HepG2 (cell line): ENCODE measurements at regions not wholly inside any gene's neighbourhood (a gene's known extent, or its start where the extent isn't known, plus 50 kb on each side); places are given as distances from the start of the nearest gene placed in this dataset.

Experiments used
- ATAC-seq: fragments of 200-7000 bp; cut with Tn5 transposase; 3 replicates; pipeline ENCODE4 v1.9.1; 2020; ENCODE audit warnings: mild to moderate bottlenecking, moderate library complexity
- BruUV-seq: library from RNA; stranded (reverse); fragments of 400-500 nt; replicated peaks from 2 replicates; lab custom pipeline; 2021; lab: Mats Ljungman, UMichigan
- CTCF ChIA-PET: fragments of 300-600 bp; formaldehyde crosslinking; extraction: SDS; loops from one replicate; lab custom pipeline; 2021; ENCODE audit warnings: low total read pairs, inconsistent platforms, low intra/inter-chr PET ratio; lab: Yijun Ruan, JAX
- POLR2A ChIA-PET: fragments of 350-600 bp; sonication (Branson Sonifier 250); formaldehyde crosslinking; loops from one replicate; lab custom pipeline; 2020; ENCODE audit warnings: antibody characterized with exemption, inconsistent platforms; lab: Yijun Ruan, JAX
- DNase-seq: peaks from one replicate; pipeline ENCODE4 v3.0.0-alpha.2; 2015; ENCODE audit warnings: low spot score
- FAIRE-seq: peaks from 3 replicates; lab custom pipeline; 2011; peaks lifted over from hg19 to GRCh38; lab: Jason Lieb, UNC
- H2AFZ ChIP-seq: one replicate; pipeline ENCODE4 v1.6.1; 2011; ENCODE audit warnings: low read length, inconsistent platforms
- H3K27ac ChIP-seq: fragments of 300-600 bp; 3 replicates; pipeline ENCODE4 v1.8.0; 2011; ENCODE audit warnings: mixed run types, mild to moderate bottlenecking, mixed read lengths, low read length, inconsistent platforms; ENCODE audit not compliant: insufficient read depth; ENCODE audit errors: extremely low read length
- H3K27me3 ChIP-seq, 2 experiments: fragments of 200-600 bp in 1 of 2; 2 replicates in 1 of 2; 3 replicates in 1 of 2; pipeline versions ENCODE4 v1.6.0 to v1.8.0; 2011; ENCODE audit warnings: low read length in 2 of 2, mild to moderate bottlenecking in 2 of 2, moderate library complexity in 2 of 2, inconsistent platforms in 1 of 2; ENCODE audit not compliant: insufficient read depth in 2 of 2, control insufficient read depth in 1 of 2
- H3K36me3 ChIP-seq, 2 experiments: fragments of 200-600 bp in 1 of 2; replicated peaks in 1 of 2; 2 replicates in 1 of 2; 3 replicates in 1 of 2; pipeline versions ENCODE4 v1.5.1 to v1.8.0; 2011; ENCODE audit warnings: low read length in 2 of 2, inconsistent platforms in 1 of 2; ENCODE audit not compliant: insufficient read depth in 2 of 2, control insufficient read depth in 1 of 2
- H3K4me1 ChIP-seq: 2 replicates; pipeline ENCODE4 v1.5.1; 2012; ENCODE audit warnings: low read length, inconsistent platforms; ENCODE audit not compliant: insufficient read depth
- H3K4me2 ChIP-seq: 2 replicates; pipeline ENCODE4 v1.6.0; 2011; ENCODE audit warnings: low read depth, low read length, inconsistent platforms
- H3K4me3 ChIP-seq, 3 experiments: fragments of 200-600 bp in 1 of 3; sonication (generic), shearing (Covaris generic) in 1 of 3; replicated peaks in 1 of 3; 2 replicates each; pipeline ENCODE4 v1.5.1; 2011 to 2016; ENCODE audit warnings: low read length in 3 of 3, inconsistent platforms in 2 of 3, low read depth in 2 of 3, mild to moderate bottlenecking in 2 of 3, control low read depth in 1 of 3, mixed read lengths in 1 of 3; ENCODE audit not compliant: insufficient read depth in 1 of 3
- H3K79me2 ChIP-seq: one replicate; pipeline ENCODE4 v1.6.1; 2011; ENCODE audit warnings: low read length, inconsistent platforms; ENCODE audit not compliant: insufficient read depth
- H3K9ac ChIP-seq: 2 replicates; pipeline ENCODE4 v1.6.0; 2011; ENCODE audit warnings: mild to moderate bottlenecking, low read depth, low read length, inconsistent platforms; ENCODE audit not compliant: insufficient read depth
- H3K9me3 ChIP-seq: 2 replicates; pipeline ENCODE4 v1.5.1; 2012; ENCODE audit warnings: mild to moderate bottlenecking, low read length
- H4K20me1 ChIP-seq: 2 replicates; pipeline ENCODE4 v1.6.0; 2011; ENCODE audit warnings: inconsistent platforms, mild to moderate bottlenecking, low read length, moderate library complexity; ENCODE audit not compliant: insufficient read depth
- BATF2 ChIP-seq: sonication (generic); formaldehyde crosslinking; IDR thresholded peaks from 2 replicates; pipeline ENCODE4 v1.8.0; 2022; ENCODE audit warnings: mild to moderate bottlenecking, missing genetic modification reagents, moderate library complexity
- CEBPZ ChIP-seq: IDR thresholded peaks from 2 replicates; pipeline ENCODE4 v1.6.1; 2012; ENCODE audit warnings: low read length, improper control_type of control experiment
- PHF21A ChIP-seq: sonication (generic); formaldehyde crosslinking; IDR thresholded peaks from 2 replicates; pipeline ENCODE4 v1.5.0; 2020; ENCODE audit warnings: mild to moderate bottlenecking, missing genetic modification reagents
- ZNF10 ChIP-seq: sonication (generic); formaldehyde crosslinking; IDR thresholded peaks from 2 replicates; pipeline ENCODE4 v1.4.0; 2020; ENCODE audit warnings: mild to moderate bottlenecking, low read depth, missing genetic modification reagents, borderline replicate concordance
- ZNF101 ChIP-seq: sonication (generic); formaldehyde crosslinking; IDR thresholded peaks from 2 replicates; pipeline ENCODE4 v1.4.0; 2020; ENCODE audit warnings: mild to moderate bottlenecking, low read depth, missing genetic modification reagents, borderline replicate concordance
- ZNF616 ChIP-seq: sonication (generic); formaldehyde crosslinking; IDR thresholded peaks from 2 replicates; pipeline ENCODE4 v1.5.0; 2020; ENCODE audit warnings: low read depth, mild to moderate bottlenecking, missing genetic modification reagents
- WGBS: methylation state at CpG from one replicate; pipeline ENCODE4 v1.1.6; 2017; ENCODE audit warnings: low lambda C conversion rate; 5-methylcytosine and 5-hydroxymethylcytosine counted together
- in situ Hi-C: cut with HindIII; loops from 2 replicates; pipeline ENCODE4 v1.10.0; 2017; ENCODE audit warnings: low pct_unique_long_range_greater_than_20kb; ENCODE audit not compliant: extremely low pct_ligation_motif_present
- intact Hi-C: fragments of 100-400 bp; cut with micrococcal nuclease; formaldehyde crosslinking; loops from one replicate; pipeline ENCODE4 v1.10.0; 2022; ENCODE audit not compliant: unreplicated experiment

- intact Hi-C loops, result no loop called here
- WGBS, result 5% methylated on average over 1 of the region's 1 CpG
- FAIRE-seq, result no peak
These were observed 1853.8 kb downstream of the EFNA5 start for GRCh38 chr5:105816961-105817360.

More at GRCh38 chr5:105816961-105817360, 1853.8 kb downstream of the EFNA5 start:
- TF ChIP-seq CEBPZ (no peak), BATF2 (CRISPR knock-in tag) (no peak), ZNF616 (CRISPR knock-in tag) (no peak), ZNF101 (CRISPR knock-in tag) (no peak), PHF21A (no peak), ZNF10 (CRISPR knock-in tag) (no peak)
- ChIA-PET POLR2A (no interaction called here), CTCF (no interaction called here)
- Histone ChIP-seq H3K4me2 (no peak overlapping the region), H2AFZ (no peak overlapping the region), H4K20me1 (no peaks in the 10 kb centered on the region), H3K27me3 (no peaks in the 10 kb centered on the region), H3K9ac (no peak overlapping the region), H3K27ac (no peak overlapping the region), H3K4me3 (no peak overlapping the region), H3K36me3 (no peaks in the 10 kb centered on the region), H3K79me2 (no peaks in the 10 kb centered on the region), H3K4me1 (no peaks in the 10 kb centered on the region), H3K9me3 (no peaks in the 10 kb centered on the region)
- in situ Hi-C loops, result no loop called here
- no peak for ATAC-seq
- no peak for DNase-seq
- BruUV-seq, result no TSS peak
